ENCODE measurements at regions not wholly inside any gene's neighbourhood (a gene's known extent, or its start where the extent isn't known, plus 50 kb on each side); places are given as distances from the start of the nearest gene placed in this dataset.

GRCh38 chr2:52334185-52334584 is 1302.3 kb upstream of the NRXN1 start:
- Histone ChIP-seq H3K4me3 (ENCODE audit: low read depth, low read length) (no peak overlapping the region), H3K36me3 (ENCODE audit: control insufficient read depth, insufficient read depth, low read length) (no peaks in the 10 kb centered on the region), H3K27me3 (ENCODE audit: control insufficient read depth, insufficient read depth, low read length) (no peaks in the 10 kb centered on the region)
- no peak for TF ChIP-seq CTCF (IDR thresholded peaks at IDR 0.05; ENCODE audit: insufficient read depth, low read length, poor library complexity, severe bottlenecking)
- no peak for DNase-seq (ENCODE audit: low read depth)

GRCh38 chr2:52327641-52328040 is 1295.7 kb upstream of the NRXN1 start:
- H3K4me3 ChIP-seq (ENCODE audit: low read depth, low read length) = no peak overlapping the region
- TF ChIP-seq CTCF (IDR thresholded peaks at IDR 0.05; ENCODE audit: insufficient read depth, low read length, poor library complexity, severe bottlenecking) = no peak
- H3K36me3 ChIP-seq (ENCODE audit: control insufficient read depth, insufficient read depth, low read length) = no peaks in the 10 kb centered on the region
- H3K27me3 ChIP-seq (ENCODE audit: control insufficient read depth, insufficient read depth, low read length) = no peaks in the 10 kb centered on the region
- no peak for DNase-seq (ENCODE audit: low read depth)

GRCh38 chr2:52314231-52314630 is 1282.3 kb upstream of the NRXN1 start:
- Histone ChIP-seq H3K27me3 (ENCODE audit: control insufficient read depth, insufficient read depth, low read length) (no peaks in the 10 kb centered on the region), H3K4me3 (ENCODE audit: low read depth, low read length) (no peak overlapping the region), H3K36me3 (ENCODE audit: control insufficient read depth, insufficient read depth, low read length) (no peaks in the 10 kb centered on the region)
- DNase-seq (ENCODE audit: low read depth) = no peak
- no peak for TF ChIP-seq CTCF (IDR thresholded peaks at IDR 0.05; ENCODE audit: insufficient read depth, low read length, poor library complexity, severe bottlenecking)

GRCh38 chr2:52312486-52312885 is 1280.6 kb upstream of the NRXN1 start:
- H3K4me3 ChIP-seq (ENCODE audit: low read depth, low read length) = no peak overlapping the region
- no peaks in the 10 kb centered on the region for H3K27me3 ChIP-seq (ENCODE audit: control insufficient read depth, insufficient read depth, low read length)
- no peaks in the 10 kb centered on the region for H3K36me3 ChIP-seq (ENCODE audit: control insufficient read depth, insufficient read depth, low read length)
- DNase-seq (ENCODE audit: low read depth) = no peak
- TF ChIP-seq CTCF (IDR thresholded peaks at IDR 0.05; ENCODE audit: insufficient read depth, low read length, poor library complexity, severe bottlenecking) = no peak

GRCh38 chr2:52311862-52312261 is 1279.9 kb upstream of the NRXN1 start:
- no peak for TF ChIP-seq CTCF (IDR thresholded peaks at IDR 0.05; ENCODE audit: insufficient read depth, low read length, poor library complexity, severe bottlenecking)
- no peaks in the 10 kb centered on the region for H3K36me3 ChIP-seq (ENCODE audit: control insufficient read depth, insufficient read depth, low read length)
- H3K4me3 ChIP-seq (ENCODE audit: low read depth, low read length) = no peak overlapping the region
- DNase-seq (ENCODE audit: low read depth) = no peak
- no peaks in the 10 kb centered on the region for H3K27me3 ChIP-seq (ENCODE audit: control insufficient read depth, insufficient read depth, low read length)

- H3K36me3 ChIP-seq (ENCODE audit: control insufficient read depth, insufficient read depth, low read length) = no peaks in the 10 kb centered on the region
- H3K27me3 ChIP-seq (ENCODE audit: control insufficient read depth, insufficient read depth, low read length) = no peaks in the 10 kb centered on the region
- no peak overlapping the region for H3K4me3 ChIP-seq (ENCODE audit: low read depth, low read length)
- no peak for TF ChIP-seq CTCF (IDR thresholded peaks at IDR 0.05; ENCODE audit: insufficient read depth, low read length, poor library complexity, severe bottlenecking)
- no peak for DNase-seq (ENCODE audit: low read depth)
Measured at GRCh38 chr2:52308156-52308555, 1276.2 kb upstream of the NRXN1 start.
